ENCODE measurements at regions not wholly inside any gene's neighbourhood (a gene's known extent, or its start where the extent isn't known, plus 50 kb on each side); places are given as distances from the start of the nearest gene placed in this dataset.

DNA sequence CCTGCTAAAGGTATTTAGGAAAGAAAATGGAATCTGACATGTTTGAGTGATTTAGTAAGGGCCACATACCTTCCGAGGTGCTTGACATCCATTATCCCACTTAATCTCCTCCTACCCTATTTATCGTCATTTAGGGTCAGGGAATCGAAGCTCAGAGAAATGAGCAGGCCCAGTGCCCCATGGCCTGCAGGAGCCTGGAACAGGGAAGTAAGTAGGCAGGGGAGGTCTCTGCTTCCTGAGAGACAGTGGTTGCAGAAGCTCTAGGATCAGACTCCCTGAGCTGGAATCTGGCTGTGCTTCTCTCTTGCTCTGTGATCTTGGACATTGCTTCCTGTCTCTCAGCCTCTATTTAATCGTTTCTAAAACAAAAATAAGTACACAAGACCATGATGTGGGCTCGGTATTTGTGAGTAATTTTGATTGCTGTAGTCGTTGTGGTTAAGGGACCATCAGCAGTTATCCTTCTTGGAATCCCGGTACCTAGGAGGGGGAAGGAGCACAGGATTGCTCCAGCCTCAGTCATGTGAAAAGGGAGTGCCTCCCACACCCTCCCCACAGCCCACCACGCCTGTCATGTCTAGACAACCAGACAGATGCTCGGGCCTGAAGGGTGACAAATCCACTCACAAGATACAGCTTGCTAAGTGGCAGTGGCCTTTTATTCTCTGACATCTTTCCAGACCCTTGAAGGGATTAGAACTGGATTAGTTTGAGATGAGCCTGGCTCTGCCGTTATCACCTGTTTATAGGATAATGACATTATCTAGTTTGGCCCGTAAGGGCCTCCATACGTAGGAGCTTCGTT, 169.2 kb upstream of the TSHZ3 start:
- H3K36me3 ChIP-seq (ENCODE audit: control insufficient read depth, low read depth, low read length): no peaks in the 10 kb centered on the region
- H3K9ac ChIP-seq (ENCODE audit: low read length): no peak overlapping the region
- peaks cover 8% of the 10 kb centered on the region for H3K9me3 ChIP-seq (ENCODE audit: control insufficient read depth, low read depth, low read length)
- no peak overlapping the region for H3K27ac ChIP-seq (ENCODE audit: low read length)
- H3K27me3 ChIP-seq (ENCODE audit: control insufficient read depth, insufficient read depth, low read length): no peaks in the 10 kb centered on the region
- H3K4me3 ChIP-seq (ENCODE audit: low read length): no peak overlapping the region
- H3K4me1 ChIP-seq (ENCODE audit: control insufficient read depth, low read depth, low read length): peaks cover 3% of the 10 kb centered on the region

DNA sequence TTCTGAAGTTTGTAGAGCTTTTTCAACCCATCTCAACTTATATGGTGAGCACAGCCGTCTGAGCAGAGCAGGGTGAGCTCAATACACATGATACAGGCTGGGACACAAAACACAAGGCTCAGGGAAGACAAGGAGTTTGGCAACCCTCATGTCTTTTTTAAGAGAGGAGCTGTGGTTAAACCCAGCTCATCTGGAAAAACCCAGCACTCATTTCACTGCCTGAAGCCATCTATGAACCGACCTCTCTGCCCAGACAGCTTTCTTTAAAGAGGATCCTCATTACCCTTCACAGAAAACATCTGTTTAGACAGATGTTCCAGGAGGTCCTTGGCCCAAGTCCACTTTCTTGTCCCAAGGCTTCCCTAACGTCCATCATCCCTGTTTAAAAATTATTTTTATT, 170.0 kb upstream of the TSHZ3 start:
- H3K36me3 ChIP-seq (ENCODE audit: control insufficient read depth, low read depth, low read length): no peaks in the 10 kb centered on the region
- H3K27ac ChIP-seq (ENCODE audit: low read length): no peak overlapping the region
- H3K9me3 ChIP-seq (ENCODE audit: control insufficient read depth, low read depth, low read length): peaks cover 8% of the 10 kb centered on the region

DNA sequence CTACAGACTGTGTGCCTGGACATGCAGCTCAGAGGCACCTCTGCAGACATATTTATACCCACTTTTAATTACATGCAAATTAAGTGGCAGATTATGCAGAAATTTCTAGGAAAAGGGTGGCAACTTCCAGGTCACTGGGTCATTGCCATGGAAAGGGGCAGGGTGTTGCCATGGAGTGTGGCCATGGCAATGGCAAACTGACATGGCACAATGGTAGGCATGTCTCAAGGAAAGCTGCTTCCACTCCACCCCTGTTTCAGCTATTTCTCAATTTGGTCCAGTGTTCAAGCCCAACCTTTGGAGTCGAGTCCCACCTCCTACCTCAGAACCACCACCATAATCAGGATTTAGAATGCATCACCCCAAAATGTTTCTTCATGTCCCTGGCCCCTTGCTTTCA, 170.7 kb upstream of the TSHZ3 start:
- no peak overlapping the region for H3K27ac ChIP-seq (ENCODE audit: low read length)
- no peaks in the 10 kb centered on the region for H3K36me3 ChIP-seq (ENCODE audit: control insufficient read depth, low read depth, low read length)
- no peak overlapping the region for H3K4me3 ChIP-seq (ENCODE audit: low read length)
- no peaks in the 10 kb centered on the region for H3K27me3 ChIP-seq (ENCODE audit: control insufficient read depth, insufficient read depth, low read length)
- peaks cover 3% of the 10 kb centered on the region for H3K4me1 ChIP-seq (ENCODE audit: control insufficient read depth, low read depth, low read length)
- no peak overlapping the region for H3K9ac ChIP-seq (ENCODE audit: low read length)
- peaks cover 8% of the 10 kb centered on the region for H3K9me3 ChIP-seq (ENCODE audit: control insufficient read depth, low read depth, low read length)

More for the DNA sequence above, 170.0 kb upstream of the TSHZ3 start:
- Histone ChIP-seq H3K27me3 (ENCODE audit: control insufficient read depth, insufficient read depth, low read length) (no peaks in the 10 kb centered on the region), H3K4me3 (ENCODE audit: low read length) (no peak overlapping the region), H3K9ac (ENCODE audit: low read length) (no peak overlapping the region), H3K4me1 (ENCODE audit: control insufficient read depth, low read depth, low read length) (peaks cover 3% of the 10 kb centered on the region)

GRCh38 chr19:31520633-31521032, 171.4 kb upstream of the TSHZ3 start:
- H3K4me3 ChIP-seq (ENCODE audit: low read length): no peak overlapping the region
- H3K9ac ChIP-seq (ENCODE audit: low read length): no peak overlapping the region
- no peak overlapping the region for H3K27ac ChIP-seq (ENCODE audit: low read length)

DNA sequence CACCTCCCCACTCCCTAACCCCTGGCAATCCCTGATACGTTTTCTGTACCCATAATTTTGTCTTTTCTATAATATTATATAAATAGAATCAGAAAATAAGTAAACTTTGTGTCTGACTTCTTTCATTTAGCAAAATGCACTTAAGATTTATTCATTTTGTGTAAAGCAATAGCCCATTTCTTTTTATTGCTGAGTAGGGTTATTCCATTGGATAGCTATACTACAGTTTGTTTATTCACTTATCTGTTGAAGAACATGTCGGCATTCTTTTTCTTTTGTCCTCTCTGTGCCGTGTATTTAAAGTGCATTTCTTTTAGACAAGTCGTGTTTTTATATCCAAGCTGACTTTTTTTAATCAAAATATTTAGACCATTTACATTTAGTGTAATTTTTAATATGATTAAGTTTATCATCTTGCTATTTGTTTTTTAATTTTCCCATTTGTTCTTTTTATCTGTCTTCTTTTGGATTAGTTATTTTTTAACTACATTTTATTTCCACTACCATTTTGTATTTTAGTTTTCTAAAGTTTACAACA, 176.4 kb upstream of the TSHZ3 start:
- Histone ChIP-seq H3K36me3 (ENCODE audit: control insufficient read depth, low read depth, low read length) (no peaks in the 10 kb centered on the region), H3K4me1 (ENCODE audit: control insufficient read depth, low read depth, low read length) (no peaks in the 10 kb centered on the region), H3K4me3 (ENCODE audit: low read length) (no peak overlapping the region), H3K27ac (ENCODE audit: low read length) (no peak overlapping the region), H3K27me3 (ENCODE audit: control insufficient read depth, insufficient read depth, low read length) (no peaks in the 10 kb centered on the region), H3K9ac (ENCODE audit: low read length) (no peak overlapping the region), H3K9me3 (ENCODE audit: control insufficient read depth, low read depth, low read length) (peaks cover 4% of the 10 kb centered on the region)

More at GRCh38 chr19:31520633-31521032, 171.4 kb upstream of the TSHZ3 start:
- H3K9me3 ChIP-seq (ENCODE audit: control insufficient read depth, low read depth, low read length): peaks cover 8% of the 10 kb centered on the region
- no peaks in the 10 kb centered on the region for H3K27me3 ChIP-seq (ENCODE audit: control insufficient read depth, insufficient read depth, low read length)
- H3K36me3 ChIP-seq (ENCODE audit: control insufficient read depth, low read depth, low read length): no peaks in the 10 kb centered on the region
- H3K4me1 ChIP-seq (ENCODE audit: control insufficient read depth, low read depth, low read length): peaks cover 3% of the 10 kb centered on the region

- Histone ChIP-seq H3K36me3 (ENCODE audit: control insufficient read depth, low read depth, low read length) (no peaks in the 10 kb centered on the region), H3K4me1 (ENCODE audit: control insufficient read depth, low read depth, low read length) (no peaks in the 10 kb centered on the region), H3K27me3 (ENCODE audit: control insufficient read depth, insufficient read depth, low read length) (no peaks in the 10 kb centered on the region), H3K4me3 (ENCODE audit: low read length) (no peak overlapping the region), H3K27ac (ENCODE audit: low read length) (no peak overlapping the region), H3K9me3 (ENCODE audit: control insufficient read depth, low read depth, low read length) (no peaks in the 10 kb centered on the region), H3K9ac (ENCODE audit: low read length) (no peak overlapping the region)
Observed at GRCh38 chr19:31527443-31527842, 178.2 kb upstream of the TSHZ3 start.

DNA sequence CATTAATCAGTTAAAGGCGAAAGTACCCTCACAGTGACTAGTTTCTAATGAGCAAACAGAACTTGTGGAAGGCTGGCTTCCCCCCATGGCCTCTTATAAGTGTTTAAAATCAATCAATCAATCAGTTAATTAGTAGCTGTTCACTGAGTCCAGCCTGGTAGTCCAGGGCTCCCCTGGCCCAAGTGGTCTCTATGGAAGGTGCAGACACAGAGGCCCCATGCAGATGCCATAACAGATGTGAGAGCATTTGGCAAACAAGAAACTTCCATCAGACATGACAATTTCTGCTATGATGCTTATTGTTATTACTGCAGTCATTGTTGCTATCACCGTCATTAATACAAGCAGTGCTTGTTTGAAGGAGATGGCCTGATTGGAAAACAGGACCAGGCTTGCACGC, 179.0 kb upstream of the TSHZ3 start:
- H3K36me3 ChIP-seq (ENCODE audit: control insufficient read depth, low read depth, low read length): no peaks in the 10 kb centered on the region
- H3K4me3 ChIP-seq (ENCODE audit: low read length): no peak overlapping the region
- H3K27me3 ChIP-seq (ENCODE audit: control insufficient read depth, insufficient read depth, low read length): no peaks in the 10 kb centered on the region
- H3K9me3 ChIP-seq (ENCODE audit: control insufficient read depth, low read depth, low read length): no peaks in the 10 kb centered on the region
- no peak overlapping the region for H3K9ac ChIP-seq (ENCODE audit: low read length)
- no peak overlapping the region for H3K27ac ChIP-seq (ENCODE audit: low read length)
- no peaks in the 10 kb centered on the region for H3K4me1 ChIP-seq (ENCODE audit: control insufficient read depth, low read depth, low read length)

DNA sequence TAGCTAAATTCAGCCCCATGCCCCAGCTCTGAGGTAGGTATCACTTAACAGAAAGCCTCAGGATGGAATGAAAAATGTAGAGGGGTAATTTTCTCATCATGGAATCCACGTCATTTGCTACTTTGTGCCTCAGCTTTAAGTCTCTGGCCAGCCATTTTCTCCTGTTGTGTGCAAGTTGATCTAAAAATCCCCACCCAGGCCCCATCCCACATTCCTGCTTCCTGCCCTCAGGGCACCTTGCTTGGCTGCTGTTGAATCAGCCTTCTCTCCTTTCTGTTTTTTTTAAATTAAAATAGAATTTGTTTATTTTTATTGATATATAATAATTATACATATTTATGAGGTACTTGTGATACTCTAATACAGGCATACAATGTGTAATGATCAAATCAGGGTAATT, 179.9 kb upstream of the TSHZ3 start:
- no peak overlapping the region for H3K4me3 ChIP-seq (ENCODE audit: low read length)

GRCh38 chr19:31530781-31531180, 181.5 kb upstream of the TSHZ3 start:
- Histone ChIP-seq H3K9ac (ENCODE audit: low read length) (no peak overlapping the region), H3K27me3 (ENCODE audit: control insufficient read depth, insufficient read depth, low read length) (no peaks in the 10 kb centered on the region), H3K4me1 (ENCODE audit: control insufficient read depth, low read depth, low read length) (no peaks in the 10 kb centered on the region), H3K9me3 (ENCODE audit: control insufficient read depth, low read depth, low read length) (no peaks in the 10 kb centered on the region), H3K36me3 (ENCODE audit: control insufficient read depth, low read depth, low read length) (no peaks in the 10 kb centered on the region), H3K4me3 (ENCODE audit: low read length) (no peak overlapping the region), H3K27ac (ENCODE audit: low read length) (no peak overlapping the region)

More for the DNA sequence above, 179.9 kb upstream of the TSHZ3 start:
- Histone ChIP-seq H3K27me3 (ENCODE audit: control insufficient read depth, insufficient read depth, low read length) (no peaks in the 10 kb centered on the region), H3K4me1 (ENCODE audit: control insufficient read depth, low read depth, low read length) (no peaks in the 10 kb centered on the region), H3K27ac (ENCODE audit: low read length) (no peak overlapping the region), H3K9ac (ENCODE audit: low read length) (no peak overlapping the region), H3K36me3 (ENCODE audit: control insufficient read depth, low read depth, low read length) (no peaks in the 10 kb centered on the region), H3K9me3 (ENCODE audit: control insufficient read depth, low read depth, low read length) (no peaks in the 10 kb centered on the region)

GRCh38 chr19:31531326-31531725, 182.1 kb upstream of the TSHZ3 start:
- H3K9ac ChIP-seq (ENCODE audit: low read length): no peak overlapping the region
- no peaks in the 10 kb centered on the region for H3K36me3 ChIP-seq (ENCODE audit: control insufficient read depth, low read depth, low read length)
- no peak overlapping the region for H3K4me3 ChIP-seq (ENCODE audit: low read length)
- no peak overlapping the region for H3K27ac ChIP-seq (ENCODE audit: low read length)
- H3K9me3 ChIP-seq (ENCODE audit: control insufficient read depth, low read depth, low read length): no peaks in the 10 kb centered on the region
- no peaks in the 10 kb centered on the region for H3K27me3 ChIP-seq (ENCODE audit: control insufficient read depth, insufficient read depth, low read length)
- H3K4me1 ChIP-seq (ENCODE audit: control insufficient read depth, low read depth, low read length): no peaks in the 10 kb centered on the region

- Histone ChIP-seq H3K27me3 (ENCODE audit: control insufficient read depth, insufficient read depth, low read length) (no peaks in the 10 kb centered on the region), H3K9me3 (ENCODE audit: control insufficient read depth, low read depth, low read length) (no peaks in the 10 kb centered on the region), H3K4me3 (ENCODE audit: low read length) (no peak overlapping the region), H3K4me1 (ENCODE audit: control insufficient read depth, low read depth, low read length) (no peaks in the 10 kb centered on the region), H3K27ac (ENCODE audit: low read length) (no peak overlapping the region), H3K9ac (ENCODE audit: low read length) (no peak overlapping the region), H3K36me3 (ENCODE audit: control insufficient read depth, low read depth, low read length) (no peaks in the 10 kb centered on the region)
Observed at GRCh38 chr19:31532034-31532433, 182.8 kb upstream of the TSHZ3 start.

- Histone ChIP-seq H3K27ac (ENCODE audit: low read length) (no peak overlapping the region), H3K9me3 (ENCODE audit: control insufficient read depth, low read depth, low read length) (no peaks in the 10 kb centered on the region), H3K9ac (ENCODE audit: low read length) (no peak overlapping the region), H3K27me3 (ENCODE audit: control insufficient read depth, insufficient read depth, low read length) (no peaks in the 10 kb centered on the region), H3K36me3 (ENCODE audit: control insufficient read depth, low read depth, low read length) (no peaks in the 10 kb centered on the region), H3K4me1 (ENCODE audit: control insufficient read depth, low read depth, low read length) (no peaks in the 10 kb centered on the region), H3K4me3 (ENCODE audit: low read length) (no peak overlapping the region)
Observed at GRCh38 chr19:31533114-31533513, 183.9 kb upstream of the TSHZ3 start.
